ENCODE measurements at regions not wholly inside any gene's neighbourhood (a gene's known extent, or its start where the extent isn't known, plus 50 kb on each side); places are given as distances from the start of the nearest gene placed in this dataset.

DNA sequence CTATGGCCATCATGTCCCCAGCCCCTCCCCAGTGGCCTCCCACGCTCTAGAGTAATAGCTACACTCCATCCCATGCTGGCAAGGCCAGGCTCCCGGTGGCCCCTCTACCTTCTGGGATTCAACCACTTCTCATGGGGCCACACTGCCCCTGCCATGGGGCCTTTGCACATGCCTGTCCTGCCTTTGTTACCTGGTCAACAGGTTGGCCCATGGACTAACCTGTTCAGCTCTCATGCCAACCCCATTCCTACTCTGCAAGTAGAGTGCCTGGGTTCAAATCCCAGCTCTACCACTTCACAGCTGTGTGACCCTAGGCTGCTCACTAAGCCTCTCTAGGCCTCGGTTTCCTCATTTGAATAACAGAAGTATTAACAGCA is 98.5 kb downstream of the RFLNA start:
- TF ChIP-seq CTCF (IDR thresholded peaks at IDR 0.05; ENCODE audit: borderline replicate concordance, extremely low read depth, low read length, poor library complexity, severe bottlenecking): no peak
- no peak for TF ChIP-seq EZH2 (IDR thresholded peaks at IDR 0.05; ENCODE audit: borderline replicate concordance, low read depth, low read length, severe bottlenecking)
